Fibroblast of lung (primary cell): ENCODE measurements at regions not wholly inside any gene's neighbourhood (a gene's known extent, or its start where the extent isn't known, plus 50 kb on each side); places are given as distances from the start of the nearest gene placed in this dataset.

ENCODE experiments used
- CTCF ChIP-seq, 2 donors: IDR thresholded peaks in 1 of 2; conservative IDR thresholded peaks in 1 of 2; 1 replicate in 1 of 2; 2 replicates in 1 of 2; pipeline ENCODE4 v1.5.1; 2011 to 2012; ENCODE audit warnings: low read length in 2 of 2, control low read depth in 1 of 2, inconsistent platforms in 1 of 2, low read depth in 1 of 2, mild to moderate bottlenecking in 1 of 2
- EZH2 ChIP-seq: IDR thresholded peaks from 2 replicates; pipeline ENCODE4 v1.5.1; 2012; ENCODE audit warnings: low read length, control low read depth, mild to moderate bottlenecking; ENCODE audit errors: missing control alignments

- TF ChIP-seq EZH2 (no peak), CTCF (conservative IDR thresholded peaks at IDR 0.05 in 1 of 2, IDR thresholded peaks at IDR 0.05 in 1 of 2; ENCODE audit: low read depth in 1 of 2, low read length in 2 of 2) (no peak)
Observed at GRCh38 chr21:27572696-27573095, 605.8 kb upstream of the ADAMTS5 start.
